GM18519 (cell line): ENCODE measurements at regions not wholly inside any gene's neighbourhood (a gene's known extent, or its start where the extent isn't known, plus 50 kb on each side); places are given as distances from the start of the nearest gene placed in this dataset.
A peak's percentile ranks its signal among the peaks of the same experiment; 100 is the strongest.

Source experiments
- ATAC-seq: cut with Tn5 transposase; IDR thresholded peaks from one replicate; pipeline ENCODE4 v1.9.1; 2021; ENCODE audit warnings: mild to moderate bottlenecking, moderate library complexity; ENCODE audit not compliant: unreplicated experiment, low FRiP score

- ATAC-seq = no peak
These were observed 764.5 kb upstream of the TENM3 start for GRCh38 chr4:181478656-181479055.

DNA sequence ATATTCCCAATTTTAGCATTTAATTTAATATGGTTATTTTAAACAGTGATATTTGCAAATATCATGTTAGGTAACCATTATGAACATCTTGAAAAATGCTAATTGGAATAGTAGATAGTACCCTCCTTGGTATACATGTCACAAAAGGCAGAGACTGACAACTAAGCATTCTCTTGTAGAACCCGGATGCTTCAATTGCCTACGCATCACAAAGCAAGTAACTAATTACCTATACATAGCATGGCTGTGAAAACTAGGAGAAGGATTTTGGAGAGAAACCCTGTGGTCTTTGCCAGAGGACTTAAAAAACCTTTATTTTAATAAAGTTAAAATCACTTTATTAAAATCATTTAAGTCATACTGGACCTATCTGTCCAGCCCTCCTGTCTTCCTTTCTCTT is 764.1 kb upstream of the TENM3 start:
- ATAC-seq = no peak

GRCh38 chr4:181484396-181484795 is 758.8 kb upstream of the TENM3 start:
- no peak for ATAC-seq

GRCh38 chr4:181488926-181489325 is 754.3 kb upstream of the TENM3 start:
- ATAC-seq = no peak

- ATAC-seq = no peak
These were observed 745.1 kb upstream of the TENM3 start for GRCh38 chr4:181498148-181498547.

DNA sequence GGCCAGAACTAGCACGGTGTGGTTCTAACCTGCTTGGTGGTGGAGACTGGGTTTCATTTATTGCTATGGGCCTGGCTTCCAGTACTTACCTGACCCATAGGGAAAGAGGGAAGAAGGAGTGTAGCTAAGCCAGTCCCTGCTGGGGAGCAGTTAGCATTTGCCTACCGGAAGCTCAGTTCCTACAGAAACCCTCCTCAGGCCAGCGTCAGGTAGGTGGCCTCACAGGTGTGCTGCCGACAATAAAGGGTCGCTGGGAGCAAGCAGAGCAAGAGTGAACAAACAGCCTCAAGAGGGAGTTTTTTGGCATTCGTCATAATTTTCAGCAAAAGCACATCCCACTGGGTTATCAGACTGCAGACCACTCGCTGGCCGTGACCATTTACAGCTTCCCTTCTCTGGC is 740.6 kb upstream of the TENM3 start:
- no peak for ATAC-seq

DNA sequence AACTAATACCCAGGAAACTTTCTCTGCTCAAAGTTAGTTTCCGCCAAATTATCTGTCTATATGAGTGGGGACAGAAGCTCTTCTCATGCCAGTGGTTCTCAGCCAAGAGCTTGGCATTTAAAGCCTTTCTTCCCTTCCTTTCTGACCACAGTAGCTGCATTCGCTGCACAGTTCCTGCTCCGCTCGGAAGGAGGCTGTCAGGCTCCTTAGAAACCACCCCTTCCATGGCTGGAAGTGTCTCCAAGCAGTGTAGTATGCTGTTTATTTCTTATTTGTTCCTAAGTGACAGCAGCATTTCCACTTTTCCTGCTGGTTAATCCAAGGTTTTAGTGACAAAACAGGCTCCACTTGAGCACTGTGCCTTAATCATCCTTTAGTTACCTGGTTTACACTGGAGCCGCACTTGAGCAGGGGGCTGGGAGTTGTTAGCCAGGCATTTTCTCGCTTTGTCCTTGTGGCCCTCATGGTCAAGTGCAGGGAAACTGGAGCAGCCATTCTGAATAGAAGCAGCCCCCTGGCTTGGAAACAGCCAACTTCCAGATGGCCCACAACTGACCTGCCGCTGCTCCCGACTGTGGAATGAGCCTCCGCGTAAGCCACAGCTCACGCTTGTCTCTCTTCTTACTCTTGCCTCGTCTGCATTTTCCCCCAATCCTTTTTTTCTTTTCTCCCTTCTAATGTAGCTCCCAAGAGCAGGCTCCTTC is 739.4 kb upstream of the TENM3 start:
- no peak for ATAC-seq

DNA sequence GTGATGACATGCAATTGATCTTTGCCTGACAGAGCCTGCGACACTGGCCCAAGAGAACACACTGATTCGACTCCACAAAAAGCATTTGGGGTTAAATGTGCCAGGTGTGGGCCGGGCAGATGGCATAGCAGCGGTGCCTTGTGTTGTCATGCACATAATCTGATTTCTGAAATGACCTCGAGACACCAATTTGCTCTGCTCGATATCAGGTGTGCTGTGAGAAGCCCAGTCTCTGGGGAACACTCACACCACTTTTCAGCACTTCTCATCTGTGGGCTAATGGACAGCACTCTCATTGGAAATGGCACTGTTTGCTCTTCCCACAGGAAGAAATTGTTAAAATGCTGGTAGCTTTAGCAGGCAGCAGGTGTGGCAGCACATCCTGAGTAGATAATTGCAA is 738.3 kb upstream of the TENM3 start:
- no peak for ATAC-seq

GRCh38 chr4:181507180-181507835 is 735.9 kb upstream of the TENM3 start:
- no peak for ATAC-seq

DNA sequence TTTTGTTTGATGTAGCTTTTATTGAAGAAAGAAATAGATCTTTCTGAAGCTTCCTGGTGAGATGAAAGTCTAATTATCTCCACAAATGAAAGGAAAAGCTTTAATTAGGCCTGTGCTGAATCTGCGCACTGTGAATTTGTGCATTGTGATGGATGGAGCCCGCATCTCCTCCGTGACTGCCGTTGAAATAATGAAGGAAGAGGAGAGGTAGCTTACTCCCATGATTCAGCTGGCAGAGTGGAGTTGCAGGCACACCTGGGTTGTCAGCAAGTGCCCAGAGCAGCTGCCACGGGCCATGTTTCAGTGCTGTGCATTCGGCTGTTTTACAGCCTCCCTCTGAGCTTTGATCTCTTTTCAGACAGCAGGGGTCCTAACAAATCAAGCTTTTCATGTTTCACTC is 735.3 kb upstream of the TENM3 start:
- ATAC-seq = no peak

DNA sequence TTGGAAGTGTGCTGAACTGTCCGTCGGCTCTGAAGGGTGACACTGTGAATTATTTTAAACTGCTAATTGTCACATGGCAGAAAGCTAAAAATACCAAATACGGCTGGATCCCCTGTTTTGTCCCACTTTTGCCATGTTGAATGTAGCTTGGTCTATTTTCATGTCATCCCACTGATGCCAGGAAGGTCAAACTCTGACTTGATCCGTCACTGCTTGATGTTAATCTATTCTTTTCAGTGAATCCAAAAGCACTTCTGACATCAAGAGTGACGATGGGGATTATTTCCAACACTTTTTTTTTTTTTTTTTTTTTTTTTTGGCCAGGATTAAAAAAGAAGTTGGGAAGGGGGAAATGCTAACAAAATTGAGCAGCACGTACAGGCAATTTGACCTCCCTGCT is 734.6 kb upstream of the TENM3 start:
- no peak for ATAC-seq

DNA sequence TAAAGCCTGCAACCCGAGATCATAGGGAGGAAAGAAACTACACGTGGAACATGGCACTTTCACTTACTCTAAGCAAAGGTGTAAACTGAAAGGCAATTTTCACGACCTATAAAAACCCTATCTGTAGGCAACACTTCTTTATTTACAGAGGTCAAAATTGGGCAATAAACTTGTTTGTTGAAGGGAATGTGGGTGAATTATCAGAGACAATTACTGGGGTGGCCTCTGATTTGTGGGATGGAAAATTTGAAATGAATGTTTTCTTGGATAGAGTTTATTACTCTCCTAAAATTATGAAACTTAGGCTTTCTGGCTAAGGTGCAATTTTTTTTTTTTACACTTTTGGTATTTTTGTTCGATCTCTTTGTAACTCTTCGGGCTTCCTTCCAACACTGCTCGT is 734.1 kb upstream of the TENM3 start:
- no peak for ATAC-seq

- no peak for ATAC-seq
These were observed 725.7 kb upstream of the TENM3 start for GRCh38 chr4:181517491-181517890.

DNA sequence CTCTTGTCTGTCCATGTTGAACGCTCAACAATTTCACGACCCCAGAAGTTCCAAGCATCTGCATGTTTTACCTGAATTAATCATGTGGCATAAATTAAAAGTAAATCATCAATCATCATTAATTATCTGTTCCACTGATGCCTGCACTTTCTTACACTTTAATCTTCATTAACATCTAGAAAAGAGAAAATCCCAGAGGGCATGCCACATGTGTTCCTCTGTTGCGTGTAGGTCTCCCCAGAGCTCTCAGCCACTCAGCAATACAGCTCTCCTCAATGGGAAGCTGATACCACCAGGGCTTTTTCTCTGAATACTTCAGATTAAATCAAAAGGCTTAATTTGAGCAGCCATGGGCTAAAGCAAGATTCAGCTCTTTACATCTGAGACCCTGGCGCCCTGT is 722.4 kb upstream of the TENM3 start:
- ATAC-seq = no peak

GRCh38 chr4:181523973-181524372 is 719.2 kb upstream of the TENM3 start:
- no peak for ATAC-seq

DNA sequence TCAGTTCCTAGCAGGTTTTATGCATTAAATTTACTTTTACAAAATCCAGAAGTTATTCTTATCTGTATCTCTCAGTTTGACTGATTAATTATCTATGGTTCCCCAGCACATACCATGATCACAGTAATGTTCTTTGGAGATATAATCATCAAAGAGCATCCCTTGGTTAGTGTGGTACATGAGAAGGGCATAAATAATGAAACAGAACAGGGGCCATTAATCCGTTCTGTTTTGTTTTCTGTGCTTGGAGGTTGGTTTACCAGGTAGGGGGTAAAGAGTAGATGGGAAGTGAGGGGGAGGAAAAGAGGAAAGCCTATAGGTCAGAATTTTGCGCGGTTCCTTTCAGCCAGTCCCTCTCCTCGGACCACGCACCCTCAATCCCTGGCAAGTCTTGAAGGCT is 718.7 kb upstream of the TENM3 start:
- ATAC-seq = no peak

DNA sequence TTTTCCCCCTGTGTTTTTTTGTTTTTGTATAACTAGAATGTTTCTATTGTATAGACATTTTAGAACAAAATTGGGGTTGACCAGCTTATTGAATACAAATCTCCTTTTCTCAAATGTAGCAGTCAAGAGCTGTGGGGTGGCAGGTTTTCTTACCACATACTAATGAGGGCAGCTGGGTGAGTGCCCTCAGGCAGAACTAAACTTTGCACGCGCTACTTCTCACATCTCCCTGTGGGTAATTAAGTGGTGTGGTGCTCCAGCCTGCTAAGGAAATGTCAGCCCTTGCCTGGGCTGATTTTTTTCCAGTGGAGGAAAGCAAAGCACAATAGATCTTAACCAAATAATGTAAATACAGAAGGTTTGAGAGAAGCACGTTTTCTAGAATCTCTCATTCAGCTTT is 717.6 kb upstream of the TENM3 start:
- ATAC-seq = no peak

GRCh38 chr4:181528570-181529184 is 714.5 kb upstream of the TENM3 start:
- ATAC-seq = peak; percentile 74

- ATAC-seq = no peak
These were observed 713.7 kb upstream of the TENM3 start for GRCh38 chr4:181529537-181529936.

- no peak for ATAC-seq
These were observed 706.9 kb upstream of the TENM3 start for GRCh38 chr4:181536196-181536746.

- ATAC-seq = no peak
These were observed 706.3 kb upstream of the TENM3 start for GRCh38 chr4:181536811-181537434.
